RWPE1 (cell line): ENCODE measurements at regions not wholly inside any gene's neighbourhood (a gene's known extent, or its start where the extent isn't known, plus 50 kb on each side); places are given as distances from the start of the nearest gene placed in this dataset.

Experiments
- CTCF ChIA-PET: fragments of 350-600 bp; sonication (Branson Sonifier 250); formaldehyde crosslinking; extraction: SDS; loops from one replicate; lab custom pipeline; 2021; lab: Yijun Ruan, JAX
- POLR2A ChIA-PET: fragments of 400-600 bp; formaldehyde crosslinking; extraction: SDS; loops from one replicate; lab custom pipeline; 2020; ENCODE audit warnings: antibody characterized with exemption; ENCODE audit not compliant: low non-redundant PET; lab: Yijun Ruan, JAX
- DNase-seq: peaks from one replicate; pipeline ENCODE4 v3.0.0; 2012; ENCODE audit warnings: low spot score
- H3K27ac ChIP-seq: fragments of 450-650 bp; 2 replicates; pipeline ENCODE4 v1.5.1; 2017
- TF ChIP-seq, protein P1 (sequence below): fragments of 450-650 bp; conservative IDR thresholded peaks from 2 replicates; pipeline ENCODE4 v1.5.1; 2017; ENCODE audit warnings: low read depth, mild to moderate bottlenecking

GRCh38 chr21:20329636-20330035 lies 668.6 kb upstream of the NCAM2 start:
- CTCF ChIA-PET = no interaction called here
- TF ChIP-seq, protein P1, sequence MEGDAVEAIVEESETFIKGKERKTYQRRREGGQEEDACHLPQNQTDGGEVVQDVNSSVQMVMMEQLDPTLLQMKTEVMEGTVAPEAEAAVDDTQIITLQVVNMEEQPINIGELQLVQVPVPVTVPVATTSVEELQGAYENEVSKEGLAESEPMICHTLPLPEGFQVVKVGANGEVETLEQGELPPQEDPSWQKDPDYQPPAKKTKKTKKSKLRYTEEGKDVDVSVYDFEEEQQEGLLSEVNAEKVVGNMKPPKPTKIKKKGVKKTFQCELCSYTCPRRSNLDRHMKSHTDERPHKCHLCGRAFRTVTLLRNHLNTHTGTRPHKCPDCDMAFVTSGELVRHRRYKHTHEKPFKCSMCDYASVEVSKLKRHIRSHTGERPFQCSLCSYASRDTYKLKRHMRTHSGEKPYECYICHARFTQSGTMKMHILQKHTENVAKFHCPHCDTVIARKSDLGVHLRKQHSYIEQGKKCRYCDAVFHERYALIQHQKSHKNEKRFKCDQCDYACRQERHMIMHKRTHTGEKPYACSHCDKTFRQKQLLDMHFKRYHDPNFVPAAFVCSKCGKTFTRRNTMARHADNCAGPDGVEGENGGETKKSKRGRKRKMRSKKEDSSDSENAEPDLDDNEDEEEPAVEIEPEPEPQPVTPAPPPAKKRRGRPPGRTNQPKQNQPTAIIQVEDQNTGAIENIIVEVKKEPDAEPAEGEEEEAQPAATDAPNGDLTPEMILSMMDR = no peak
- DNase-seq = no peak
- H3K27ac ChIP-seq = no peak overlapping the region
- POLR2A ChIA-PET = no interaction called here

DNA sequence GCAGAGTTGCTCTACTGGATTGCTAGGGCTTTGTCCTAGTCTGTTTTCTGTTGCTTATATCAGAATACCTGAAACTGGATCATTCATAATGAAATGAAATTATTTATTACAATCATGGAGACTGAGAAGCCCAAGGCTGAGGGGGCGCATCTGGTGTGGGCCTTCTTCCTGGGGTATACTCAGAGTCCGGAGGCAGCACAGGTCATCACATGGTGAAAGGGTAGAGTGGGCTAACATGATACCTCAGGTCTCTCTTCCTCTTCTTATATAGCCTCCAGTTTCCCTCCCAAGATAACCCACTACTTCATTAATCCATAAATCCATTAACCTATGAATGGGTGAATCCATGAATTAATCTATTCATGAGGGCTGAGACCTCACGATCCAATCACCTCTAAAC lies 667.6 kb upstream of the NCAM2 start:
- CTCF ChIA-PET = no interaction called here
- DNase-seq = no peak

GRCh38 chr21:20334585-20334984 lies 663.6 kb upstream of the NCAM2 start:
- CTCF ChIA-PET = no interaction called here
- POLR2A ChIA-PET = no interaction called here
- H3K27ac ChIP-seq = no peak overlapping the region

More for the DNA sequence above, 667.6 kb upstream of the NCAM2 start:
- POLR2A ChIA-PET = no interaction called here
- no peak overlapping the region for H3K27ac ChIP-seq
- TF ChIP-seq, protein P1 = no peak

GRCh38 chr21:20341431-20341830 lies 656.8 kb upstream of the NCAM2 start:
- no peak for DNase-seq
- CTCF ChIA-PET = interaction anchor here (0.6 kb wide), 1 partner anchor 556 kb away, joined by 3 read pairs; no protein-coding TSS in a partner anchor
- TF ChIP-seq, protein P1 = no peak
- POLR2A ChIA-PET = no interaction called here
- no peak overlapping the region for H3K27ac ChIP-seq

More at GRCh38 chr21:20334585-20334984, 663.6 kb upstream of the NCAM2 start:
- no peak for DNase-seq
- TF ChIP-seq, protein P1 = no peak

GRCh38 chr21:20343186-20343585 lies 655.0 kb upstream of the NCAM2 start:
- TF ChIP-seq, protein P1 = no peak
- ChIA-PET CTCF (no interaction called here), POLR2A (no interaction called here)
- no peak for DNase-seq
- no peak overlapping the region for H3K27ac ChIP-seq

DNA sequence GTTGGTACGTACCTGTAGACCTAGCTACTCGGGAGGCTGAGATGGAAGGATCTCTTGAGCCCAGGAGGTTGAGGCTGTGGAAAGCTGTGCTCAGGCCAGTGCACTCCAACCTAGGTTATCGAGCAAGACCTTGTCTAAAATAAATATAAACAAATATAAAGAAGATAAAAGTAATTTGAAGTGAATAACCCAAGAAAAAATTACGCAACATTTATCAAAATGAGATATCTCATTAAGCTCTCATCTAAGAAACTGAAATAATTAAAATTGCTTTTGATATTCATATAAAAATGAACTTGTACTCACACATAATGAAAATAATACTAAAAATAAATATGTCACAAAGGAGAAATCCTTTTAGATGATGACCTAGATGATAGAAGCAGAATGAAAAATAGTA lies 647.1 kb upstream of the NCAM2 start:
- TF ChIP-seq, protein P1 = no peak
- CTCF ChIA-PET = interaction anchor here (0.6 kb wide), 1 partner anchor 14 kb away, joined by 4 read pairs; no protein-coding TSS in a partner anchor

More for the DNA sequence above, 647.1 kb upstream of the NCAM2 start:
- POLR2A ChIA-PET = no interaction called here
- DNase-seq = no peak
- H3K27ac ChIP-seq = no peak overlapping the region
